WI38 (cell line): ENCODE measurements at regions not wholly inside any gene's neighbourhood (a gene's known extent, or its start where the extent isn't known, plus 50 kb on each side); places are given as distances from the start of the nearest gene placed in this dataset.

Experiments used
- H3K4me3 ChIP-seq: 2 replicates; pipeline ENCODE4 v1.5.1; 2011; ENCODE audit warnings: low read depth, mild to moderate bottlenecking, control low read depth, low read length
- CTCF ChIP-seq: IDR thresholded peaks from 2 replicates; pipeline ENCODE4 v1.5.1; 2012; ENCODE audit warnings: low read depth, mild to moderate bottlenecking, control low read depth, low read length

- no peak overlapping the region for H3K4me3 ChIP-seq
- no peak for TF ChIP-seq CTCF
Measured at GRCh38 chr19:28711411-28711810, 501.5 kb downstream of the UQCRFS1 start.

- no peak overlapping the region for H3K4me3 ChIP-seq
- TF ChIP-seq CTCF, result no peak
Measured at GRCh38 chr19:28710278-28710677, 502.7 kb downstream of the UQCRFS1 start.

GRCh38 chr19:28706693-28707092 lies 506.3 kb downstream of the UQCRFS1 start:
- H3K4me3 ChIP-seq, result no peak overlapping the region
- no peak for TF ChIP-seq CTCF

GRCh38 chr19:28705008-28705407 lies 507.9 kb downstream of the UQCRFS1 start:
- H3K4me3 ChIP-seq, result no peak overlapping the region
- no peak for TF ChIP-seq CTCF

- no peak for TF ChIP-seq CTCF
- H3K4me3 ChIP-seq, result no peak overlapping the region
Measured at GRCh38 chr19:28703400-28703956, 509.5 kb downstream of the UQCRFS1 start.

- TF ChIP-seq CTCF, result no peak
- no peak overlapping the region for H3K4me3 ChIP-seq
Measured at GRCh38 chr19:28701491-28701890, 511.5 kb downstream of the UQCRFS1 start.

- no peak for TF ChIP-seq CTCF
- H3K4me3 ChIP-seq, result no peak overlapping the region
Measured at GRCh38 chr19:28700176-28700575, 512.8 kb downstream of the UQCRFS1 start.
